ENCODE measurements at regions not wholly inside any gene's neighbourhood (a gene's known extent, or its start where the extent isn't known, plus 50 kb on each side); places are given as distances from the start of the nearest gene placed in this dataset.

GRCh38 chr10:33725430-33725829 is 391.0 kb upstream of the NRP1 start:
- no peak for TF ChIP-seq CTCF (conservative IDR thresholded peaks at IDR 0.05; ENCODE audit: low read length)
- no peak for TF ChIP-seq EZH2phosphoT487 (IDR thresholded peaks at IDR 0.05; ENCODE audit: borderline replicate concordance)
